Stimulated activated CD8-positive, alpha-beta memory T cell treated with anti-CD3 and anti-CD28 coated beads, Interleukin-12 subunit alpha, Interleukin-12 subunit beta, amount 100 ng/mL, for 1 hour (primary cell): ENCODE measurements at regions not wholly inside any gene's neighbourhood (a gene's known extent, or its start where the extent isn't known, plus 50 kb on each side); places are given as distances from the start of the nearest gene placed in this dataset.

ENCODE experiments used
- DNase-seq: peaks from one replicate; pipeline ENCODE4 v3.0.0-alpha.2; 2020; ENCODE audit warnings: low read depth

GRCh38 chr11:95353706-95354105 lies 122.7 kb upstream of the SESN3 start:
- DNase-seq = no peak

- DNase-seq = no peak
Measured at GRCh38 chr11:95352733-95353346, 121.8 kb upstream of the SESN3 start.

DNA sequence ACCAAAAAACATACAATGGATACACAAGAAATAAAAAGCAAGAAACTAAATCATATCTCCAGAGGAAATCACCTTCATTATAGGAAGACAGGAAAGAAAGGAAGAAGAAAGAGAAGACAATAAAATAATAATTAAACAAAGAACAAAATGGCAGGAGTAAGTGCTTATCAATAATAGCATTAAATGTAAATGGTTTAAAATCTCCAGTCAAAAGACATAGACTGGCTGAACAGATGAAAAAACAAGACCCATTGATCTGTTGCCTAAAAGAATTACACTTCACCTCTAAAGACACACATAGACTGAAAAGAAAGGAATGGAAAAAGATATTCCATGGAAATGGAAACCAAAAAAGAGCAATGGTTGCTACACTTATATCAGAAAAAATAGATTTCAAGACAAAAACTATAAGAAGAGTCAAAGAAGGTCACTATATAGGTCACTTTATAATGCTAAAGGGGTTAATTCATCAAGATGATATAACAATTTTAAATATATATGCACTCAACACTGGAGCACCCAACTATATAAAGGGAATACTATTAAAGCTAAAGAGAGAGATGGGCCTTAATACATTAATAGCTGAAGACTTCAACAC lies 118.4 kb upstream of the SESN3 start:
- DNase-seq = no peak

DNA sequence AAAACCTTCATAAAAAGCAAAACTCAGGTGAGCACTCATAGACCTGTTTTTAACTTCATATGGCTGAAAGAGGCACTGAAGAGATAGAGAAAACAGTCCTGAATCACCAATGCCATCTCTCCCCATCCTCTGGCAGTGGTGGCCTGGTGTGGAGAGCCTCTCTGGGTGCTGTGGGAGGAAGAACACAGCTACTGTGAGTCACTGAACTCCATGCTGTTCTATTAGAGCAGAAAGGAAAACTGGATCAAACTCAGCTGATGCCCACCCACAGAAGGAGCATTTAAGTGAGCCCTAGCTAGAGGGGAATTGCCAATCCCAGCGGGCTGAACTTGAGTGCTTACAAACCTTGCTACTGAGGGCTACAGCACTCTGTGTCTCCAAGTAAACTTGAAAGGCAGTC lies 115.3 kb upstream of the SESN3 start:
- DNase-seq = no peak

DNA sequence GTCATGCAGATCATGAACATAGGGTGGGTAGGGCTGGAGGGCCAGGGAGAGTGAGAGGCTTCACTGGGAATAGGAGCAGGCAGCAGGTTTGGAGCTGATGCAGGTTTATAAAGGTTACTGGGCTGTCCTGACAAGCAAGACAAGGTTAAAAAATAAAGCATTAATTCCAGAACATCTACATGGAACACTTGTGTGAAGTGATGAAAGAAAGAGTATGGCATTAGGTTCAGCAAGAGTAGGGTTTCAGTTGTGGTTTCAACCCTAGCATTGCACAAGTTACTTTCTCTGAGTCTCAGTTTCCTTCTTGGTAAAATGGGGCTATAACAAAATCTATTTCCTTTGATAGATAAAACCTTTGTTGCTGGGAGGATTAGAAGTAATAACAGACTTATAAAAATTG lies 114.6 kb upstream of the SESN3 start:
- DNase-seq = no peak

GRCh38 chr11:95344932-95345642 lies 114.1 kb upstream of the SESN3 start:
- no peak for DNase-seq

DNA sequence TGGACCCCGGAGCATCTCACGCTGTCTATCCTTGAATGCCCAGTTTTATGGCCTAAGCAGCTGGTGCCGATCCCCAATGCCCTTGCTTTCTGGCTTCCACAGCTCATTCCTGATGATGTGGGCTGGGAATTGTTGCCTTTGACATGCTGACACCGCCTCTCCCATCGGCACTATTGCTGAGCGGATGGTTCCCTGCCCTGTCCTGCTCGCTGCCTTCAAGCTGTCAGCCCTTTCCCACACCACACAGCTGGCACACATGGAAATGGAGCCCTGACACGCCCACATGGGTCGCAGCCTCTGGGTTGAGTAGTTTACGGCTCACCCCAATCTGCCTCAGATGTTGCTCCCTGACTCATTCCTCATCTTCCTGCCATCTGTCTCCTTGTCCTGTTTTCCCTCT lies 110.2 kb upstream of the SESN3 start:
- DNase-seq = no peak

- no peak for DNase-seq
Measured at GRCh38 chr11:95339086-95339901, 108.3 kb upstream of the SESN3 start.

DNA sequence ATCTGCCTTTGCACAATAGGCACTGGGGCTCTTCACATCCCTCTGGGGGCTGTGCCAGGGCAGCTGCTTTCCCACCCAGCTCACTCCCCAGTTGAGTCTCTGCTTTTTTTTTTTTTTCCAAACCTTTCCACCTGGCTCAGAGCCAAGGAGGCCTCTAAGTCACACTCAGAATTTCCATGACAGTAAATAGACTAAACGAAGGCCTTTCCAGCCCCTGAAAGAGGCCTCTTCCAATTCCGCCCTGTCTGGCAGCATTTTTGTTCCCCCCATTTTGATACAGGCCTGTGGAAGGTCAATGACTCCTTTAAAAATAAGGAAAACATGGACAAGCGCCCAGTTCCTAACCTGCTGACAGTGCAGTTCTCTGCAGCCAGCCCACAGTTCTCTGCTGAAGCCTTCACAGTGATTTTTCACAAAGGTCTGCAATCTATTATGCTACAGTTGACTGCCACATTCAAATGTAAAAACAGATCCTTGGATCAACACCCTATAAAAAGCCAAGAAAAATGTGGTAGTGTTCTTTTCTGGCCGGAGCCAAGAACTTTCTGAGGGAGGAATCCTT lies 107.5 kb upstream of the SESN3 start:
- no peak for DNase-seq

DNA sequence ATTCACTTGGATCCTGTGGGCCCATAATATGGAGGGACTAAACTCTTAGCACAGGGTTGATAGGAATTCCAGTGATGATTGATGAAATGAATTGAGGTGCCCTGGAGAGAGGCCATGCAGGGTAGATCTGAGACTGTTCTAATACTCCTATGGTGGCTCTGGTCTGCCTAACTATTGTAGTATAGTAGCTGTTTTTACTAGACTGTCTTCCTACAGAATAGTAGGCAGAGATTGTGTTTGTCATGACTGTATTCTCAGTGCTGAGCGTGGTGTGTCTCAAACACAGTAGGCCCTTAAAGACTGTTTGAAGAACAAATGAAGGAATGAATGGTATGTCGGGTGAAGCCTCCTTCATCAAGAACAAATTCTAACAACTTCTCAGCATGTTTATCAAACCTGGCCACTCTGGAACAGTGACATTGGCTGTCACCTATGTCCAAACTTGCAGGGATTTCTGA lies 107.0 kb upstream of the SESN3 start:
- DNase-seq = no peak

- DNase-seq = no peak
Measured at GRCh38 chr11:95337175-95337957, 106.4 kb upstream of the SESN3 start.

- DNase-seq = no peak
Measured at GRCh38 chr11:95335989-95336388, 105.0 kb upstream of the SESN3 start.

DNA sequence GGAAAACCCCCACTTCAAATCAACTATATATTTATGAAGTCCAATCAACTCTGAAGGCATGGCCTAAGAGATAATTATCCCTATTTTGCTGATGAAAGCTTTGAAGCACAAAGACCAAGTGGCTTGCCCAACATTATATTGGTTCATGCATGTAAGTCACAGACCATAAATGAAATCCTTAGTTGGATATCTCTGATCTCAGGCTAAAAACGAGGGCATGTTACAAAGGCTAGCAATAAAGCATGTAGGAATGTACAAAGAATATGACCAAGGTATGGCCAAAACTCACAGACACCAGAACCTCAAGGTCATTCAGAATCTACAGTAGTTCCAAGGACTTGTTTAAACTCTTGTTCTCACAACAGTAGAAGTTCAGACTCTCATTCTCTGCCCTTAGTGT lies 100.2 kb upstream of the SESN3 start:
- no peak for DNase-seq

GRCh38 chr11:95330302-95330701 lies 99.3 kb upstream of the SESN3 start:
- no peak for DNase-seq

- DNase-seq = no peak
Measured at GRCh38 chr11:95327273-95327948, 96.4 kb upstream of the SESN3 start.

DNA sequence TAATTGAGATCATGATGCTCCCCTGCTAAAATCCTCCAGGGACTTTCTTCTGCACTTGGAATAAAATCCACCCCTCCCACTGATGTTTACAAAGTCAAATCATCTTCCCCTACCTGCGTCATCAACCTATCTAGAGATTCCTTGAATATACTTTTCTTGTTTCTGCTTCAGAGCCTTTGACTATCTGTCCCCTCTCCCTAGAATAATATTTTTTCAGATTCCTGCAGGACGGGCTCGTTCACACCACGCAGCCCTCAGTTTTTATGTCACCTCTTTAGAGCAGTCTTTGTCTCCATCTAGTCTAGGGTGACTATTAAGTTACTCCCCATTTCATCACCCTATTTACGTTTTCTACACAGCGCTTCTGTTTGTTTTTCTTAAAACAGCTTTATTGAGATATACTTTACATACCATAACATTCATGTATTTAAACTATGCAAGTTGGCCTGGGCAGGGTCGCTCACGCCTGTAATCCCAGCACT lies 94.8 kb upstream of the SESN3 start:
- DNase-seq = no peak

DNA sequence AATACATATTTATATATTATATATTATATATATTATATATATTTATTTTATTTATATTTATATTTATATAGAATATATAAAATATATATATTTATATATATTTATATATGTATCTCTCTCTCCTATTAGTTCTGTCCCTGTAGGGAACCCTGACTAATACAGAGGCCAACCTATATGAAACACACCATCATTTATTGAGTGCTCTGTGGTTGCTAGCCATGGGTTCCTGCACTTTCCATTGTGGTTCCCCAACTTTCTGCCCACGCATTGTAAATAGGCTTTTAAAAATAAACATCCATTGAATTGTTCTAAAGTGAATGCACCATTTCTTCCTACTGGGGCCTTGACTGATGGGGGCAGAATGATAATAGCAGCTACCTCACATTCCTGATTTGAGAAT lies 93.8 kb upstream of the SESN3 start:
- DNase-seq = no peak

DNA sequence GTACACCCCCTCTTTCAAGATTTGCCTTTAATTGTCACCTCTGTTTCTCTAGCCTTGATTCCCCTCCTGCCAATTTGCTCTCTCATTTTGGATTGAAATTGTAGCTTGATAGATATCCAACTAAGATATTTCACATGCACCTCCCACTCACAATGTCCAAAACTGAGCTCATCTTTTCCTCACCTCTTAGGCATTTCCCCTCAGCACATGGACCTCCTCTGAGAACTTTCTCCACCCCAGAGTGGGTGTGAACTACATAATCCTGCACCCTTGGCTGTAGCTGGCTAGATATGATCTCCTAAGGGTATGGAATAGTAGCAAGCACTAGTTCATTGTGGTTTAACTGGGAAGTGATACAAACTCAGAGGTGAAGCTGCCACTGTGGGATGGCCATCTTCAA lies 91.5 kb upstream of the SESN3 start:
- DNase-seq = no peak

DNA sequence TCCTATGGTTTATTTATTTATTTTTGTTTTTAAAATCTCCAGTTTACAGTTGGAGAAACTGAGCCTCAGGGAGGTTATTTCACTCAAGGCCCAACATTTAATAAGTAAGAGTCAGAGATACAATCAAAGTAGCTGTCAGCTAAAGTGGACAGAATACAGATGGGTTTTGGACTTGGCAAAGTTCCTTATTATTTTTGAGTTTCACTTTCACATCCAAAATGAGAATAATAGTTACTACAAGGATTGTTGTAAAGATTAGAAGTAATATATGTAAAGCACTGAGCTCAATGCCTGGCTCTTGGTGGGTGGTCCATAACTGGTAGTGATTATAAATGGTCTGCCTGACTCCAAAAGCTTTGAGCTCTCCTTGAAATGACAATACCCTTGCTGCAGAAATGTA lies 87.5 kb upstream of the SESN3 start:
- no peak for DNase-seq

DNA sequence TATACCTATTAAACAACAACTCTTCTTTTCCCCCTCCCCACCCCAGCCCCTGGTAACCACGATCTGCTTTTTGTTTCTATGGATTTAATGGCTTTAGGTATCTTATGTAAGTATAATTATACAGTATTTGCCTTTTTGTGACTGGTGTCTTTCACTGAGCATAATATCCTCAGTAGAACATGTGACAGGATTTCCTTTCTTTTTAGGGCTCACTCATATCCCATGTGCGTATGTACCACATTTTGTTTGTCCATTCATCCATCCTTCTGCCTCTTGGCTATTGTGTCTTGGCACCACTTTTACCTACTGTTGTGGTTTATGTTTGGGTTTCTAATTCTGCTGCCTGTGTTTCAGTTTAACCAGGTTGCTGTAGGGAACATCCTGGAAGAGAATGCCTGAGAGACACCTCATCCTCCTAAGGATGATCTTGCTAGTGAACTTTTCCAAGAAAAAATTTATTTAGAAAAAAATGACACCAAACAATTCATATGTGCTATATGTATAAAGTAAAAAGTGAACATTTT lies 77.6 kb upstream of the SESN3 start:
- DNase-seq = no peak

- no peak for DNase-seq
Measured at GRCh38 chr11:95307286-95307685, 76.3 kb upstream of the SESN3 start.
